ENCODE measurements at regions not wholly inside any gene's neighbourhood (a gene's known extent, or its start where the extent isn't known, plus 50 kb on each side); places are given as distances from the start of the nearest gene placed in this dataset.

- Mint-ChIP-seq H3K4me1 (ENCODE audit: insufficient read depth, unreplicated experiment) (no peaks in the 10 kb centered on the region), H3K4me3 (ENCODE audit: unreplicated experiment) (no peak overlapping the region), H3K27me3 (ENCODE audit: insufficient read depth, unreplicated experiment) (no peaks in the 10 kb centered on the region), H3K9me3 (ENCODE audit: unreplicated experiment) (no peaks in the 10 kb centered on the region), H3K36me3 (ENCODE audit: insufficient read depth, unreplicated experiment) (no peaks in the 10 kb centered on the region), H3K27ac (ENCODE audit: low read depth, unreplicated experiment) (no peak overlapping the region)
- no peak for DNase-seq (ENCODE audit: unreplicated experiment)
- BruUV-seq (replicated peaks) = no TSS peak
- ChIA-PET CTCF (no interaction called here), POLR2A (no interaction called here)
- TF ChIP-seq, protein P1, sequence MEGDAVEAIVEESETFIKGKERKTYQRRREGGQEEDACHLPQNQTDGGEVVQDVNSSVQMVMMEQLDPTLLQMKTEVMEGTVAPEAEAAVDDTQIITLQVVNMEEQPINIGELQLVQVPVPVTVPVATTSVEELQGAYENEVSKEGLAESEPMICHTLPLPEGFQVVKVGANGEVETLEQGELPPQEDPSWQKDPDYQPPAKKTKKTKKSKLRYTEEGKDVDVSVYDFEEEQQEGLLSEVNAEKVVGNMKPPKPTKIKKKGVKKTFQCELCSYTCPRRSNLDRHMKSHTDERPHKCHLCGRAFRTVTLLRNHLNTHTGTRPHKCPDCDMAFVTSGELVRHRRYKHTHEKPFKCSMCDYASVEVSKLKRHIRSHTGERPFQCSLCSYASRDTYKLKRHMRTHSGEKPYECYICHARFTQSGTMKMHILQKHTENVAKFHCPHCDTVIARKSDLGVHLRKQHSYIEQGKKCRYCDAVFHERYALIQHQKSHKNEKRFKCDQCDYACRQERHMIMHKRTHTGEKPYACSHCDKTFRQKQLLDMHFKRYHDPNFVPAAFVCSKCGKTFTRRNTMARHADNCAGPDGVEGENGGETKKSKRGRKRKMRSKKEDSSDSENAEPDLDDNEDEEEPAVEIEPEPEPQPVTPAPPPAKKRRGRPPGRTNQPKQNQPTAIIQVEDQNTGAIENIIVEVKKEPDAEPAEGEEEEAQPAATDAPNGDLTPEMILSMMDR (IDR thresholded peaks at IDR 0.05; ENCODE audit: unreplicated experiment) = no peak
- intact Hi-C loops (cut with micrococcal nuclease) = no loop called here
Measured at GRCh38 chr14:37726708-37727107, 131.3 kb downstream of the TTC6 start.

- POLR2A ChIA-PET = no interaction called here
- no peaks in the 10 kb centered on the region for H3K36me3 Mint-ChIP-seq (ENCODE audit: insufficient read depth, unreplicated experiment)
- no peak for DNase-seq (ENCODE audit: unreplicated experiment)
- CTCF ChIA-PET = interaction anchor here (0.6 kb wide), 1 partner anchor 17 kb away, joined by 3 read pairs; no protein-coding TSS in a partner anchor
- H3K4me3 Mint-ChIP-seq (ENCODE audit: unreplicated experiment) = no peak overlapping the region
- intact Hi-C loops (cut with micrococcal nuclease) = no loop called here
- no peaks in the 10 kb centered on the region for H3K27me3 Mint-ChIP-seq (ENCODE audit: insufficient read depth, unreplicated experiment)
- no peaks in the 10 kb centered on the region for H3K4me1 Mint-ChIP-seq (ENCODE audit: insufficient read depth, unreplicated experiment)
- H3K27ac Mint-ChIP-seq (ENCODE audit: low read depth, unreplicated experiment) = no peak overlapping the region
- BruUV-seq (replicated peaks) = no TSS peak
- TF ChIP-seq, protein P1 (IDR thresholded peaks at IDR 0.05; ENCODE audit: unreplicated experiment) = no peak
- H3K9me3 Mint-ChIP-seq (ENCODE audit: unreplicated experiment) = no peaks in the 10 kb centered on the region
Measured at GRCh38 chr14:37729218-37729617, 133.8 kb downstream of the TTC6 start.

DNA sequence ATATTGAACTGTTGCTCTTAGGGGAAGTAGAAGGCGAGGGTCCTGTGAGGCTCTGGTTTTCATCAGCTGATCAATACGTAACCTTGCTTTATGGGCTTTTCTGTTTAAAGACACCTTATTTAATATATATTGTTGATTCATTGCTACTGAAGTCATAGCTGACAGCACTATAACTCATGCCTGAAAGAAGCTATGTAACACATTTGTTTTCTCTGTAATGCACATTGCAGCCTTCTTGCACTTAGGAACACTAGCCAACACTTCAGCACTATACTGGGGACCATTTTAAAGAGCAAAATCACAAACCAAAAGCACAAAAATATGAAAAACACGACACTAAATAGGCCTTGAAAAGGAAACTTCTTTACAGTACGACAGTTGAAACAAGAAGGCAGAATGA is 135.7 kb downstream of the TTC6 start:
- intact Hi-C loops (cut with micrococcal nuclease) = no loop called here
- no peaks in the 10 kb centered on the region for H3K27me3 Mint-ChIP-seq (ENCODE audit: insufficient read depth, unreplicated experiment)
- ChIA-PET CTCF (interaction anchor here (1.0 to 1.2 kb wide), 2 partner anchors 141 to 144 kb away, joined by 3 read pairs; no protein-coding TSS in a partner anchor), POLR2A (no interaction called here)
- DNase-seq (ENCODE audit: unreplicated experiment) = no peak
- no TSS peak for BruUV-seq (replicated peaks)
- TF ChIP-seq, protein P1 (IDR thresholded peaks at IDR 0.05; ENCODE audit: unreplicated experiment) = no peak
- H3K4me1 Mint-ChIP-seq (ENCODE audit: insufficient read depth, unreplicated experiment) = no peaks in the 10 kb centered on the region
- H3K27ac Mint-ChIP-seq (ENCODE audit: low read depth, unreplicated experiment) = no peak overlapping the region
- no peaks in the 10 kb centered on the region for H3K9me3 Mint-ChIP-seq (ENCODE audit: unreplicated experiment)
- no peaks in the 10 kb centered on the region for H3K36me3 Mint-ChIP-seq (ENCODE audit: insufficient read depth, unreplicated experiment)
- H3K4me3 Mint-ChIP-seq (ENCODE audit: unreplicated experiment) = no peak overlapping the region

- Mint-ChIP-seq H3K36me3 (ENCODE audit: insufficient read depth, unreplicated experiment) (no peaks in the 10 kb centered on the region), H3K4me1 (ENCODE audit: insufficient read depth, unreplicated experiment) (no peaks in the 10 kb centered on the region)
- DNase-seq (ENCODE audit: unreplicated experiment) = no peak
Measured at GRCh38 chr14:37745657-37746056, 150.2 kb downstream of the TTC6 start.

More at GRCh38 chr14:37745657-37746056, 150.2 kb downstream of the TTC6 start:
- TF ChIP-seq, protein P1 (IDR thresholded peaks at IDR 0.05; ENCODE audit: unreplicated experiment) = no peak
- intact Hi-C loops (cut with micrococcal nuclease) = no loop called here
- Mint-ChIP-seq H3K9me3 (ENCODE audit: unreplicated experiment) (no peaks in the 10 kb centered on the region), H3K27me3 (ENCODE audit: insufficient read depth, unreplicated experiment) (no peaks in the 10 kb centered on the region), H3K4me3 (ENCODE audit: unreplicated experiment) (no peak overlapping the region), H3K27ac (ENCODE audit: low read depth, unreplicated experiment) (no peak overlapping the region)
- no TSS peak for BruUV-seq (replicated peaks)
- ChIA-PET POLR2A (no interaction called here), CTCF (no interaction called here)
